MCF 10A (cell line): ENCODE measurements at regions not wholly inside any gene's neighbourhood (a gene's known extent, or its start where the extent isn't known, plus 50 kb on each side); places are given as distances from the start of the nearest gene placed in this dataset.

Source experiments
- BruUV-seq: library from RNA; stranded (reverse); fragments of 400-500 nt; replicated peaks from 2 replicates; lab custom pipeline; 2021; lab: Mats Ljungman, UMichigan
- CTCF ChIA-PET: fragments of 300-600 bp; sonication (Branson Sonifier 250); formaldehyde crosslinking; extraction: SDS; loops from one replicate; lab custom pipeline; 2021; ENCODE audit warnings: antibody characterized with exemption, inconsistent platforms; lab: Yijun Ruan, JAX
- POLR2A ChIA-PET: fragments of 300-600, 350-650 bp; sonication (Branson Sonifier 250); formaldehyde crosslinking; extraction: SDS; loops from one replicate; lab custom pipeline; 2020; ENCODE audit warnings: antibody characterized with exemption, inconsistent platforms; lab: Yijun Ruan, JAX
- DNase-seq: peaks from one replicate; pipeline ENCODE4 v3.0.0-alpha.2; 2018; ENCODE audit not compliant: unreplicated experiment
- H3K27ac Mint-ChIP-seq: one replicate; pipeline ENCODE4 v1.8.0; 2022; ENCODE audit warnings: mild to moderate bottlenecking, low read depth, mixed read lengths; ENCODE audit not compliant: unreplicated experiment
- H3K27me3 Mint-ChIP-seq: one replicate; pipeline ENCODE4 v1.8.0; 2022; ENCODE audit warnings: mixed read lengths; ENCODE audit not compliant: insufficient read depth, unreplicated experiment
- H3K36me3 Mint-ChIP-seq: one replicate; pipeline ENCODE4 v1.8.0; 2022; ENCODE audit warnings: mild to moderate bottlenecking, moderate library complexity, mixed read lengths; ENCODE audit not compliant: insufficient read depth, unreplicated experiment
- H3K4me1 Mint-ChIP-seq: one replicate; pipeline ENCODE4 v1.8.0; 2022; ENCODE audit warnings: mixed read lengths; ENCODE audit not compliant: insufficient read depth, unreplicated experiment
- H3K4me3 Mint-ChIP-seq: one replicate; pipeline ENCODE4 v1.8.0; 2022; ENCODE audit warnings: mild to moderate bottlenecking, moderate library complexity, mixed read lengths; ENCODE audit not compliant: unreplicated experiment
- H3K9me3 Mint-ChIP-seq: one replicate; pipeline ENCODE4 v1.8.0; 2022; ENCODE audit warnings: mixed read lengths; ENCODE audit not compliant: unreplicated experiment
- intact Hi-C: fragments of 100-400 bp; cut with micrococcal nuclease; formaldehyde crosslinking; loops from 2 replicates; pipeline ENCODE4 v1.14.1; 2022
- TF ChIP-seq, protein P1 (sequence below): fragments of 200-600 bp; IDR thresholded peaks from one replicate; pipeline ENCODE4 v1.8.0; 2022; ENCODE audit warnings: antibody characterized with exemption, mild to moderate bottlenecking; ENCODE audit not compliant: unreplicated experiment

DNA sequence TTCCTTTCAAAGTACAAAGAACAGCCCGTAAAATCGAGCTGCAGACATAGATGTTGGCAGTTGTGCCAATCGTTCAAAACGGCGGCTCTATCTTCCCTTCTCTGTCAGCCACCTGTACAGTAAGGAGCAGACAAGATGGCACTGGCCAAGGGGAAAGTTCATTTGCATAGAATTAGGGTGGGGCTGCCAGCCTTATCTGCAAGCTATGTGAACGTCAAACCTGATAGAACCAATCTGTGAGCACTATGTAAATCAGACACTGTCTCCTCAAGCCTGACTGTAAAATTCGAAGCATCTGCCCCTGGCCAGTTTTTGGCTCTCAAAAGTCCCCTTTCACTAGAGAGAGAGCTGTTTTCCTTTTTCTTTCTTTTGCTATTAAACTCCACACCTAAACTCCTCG lies 374.5 kb downstream of the EPM2A start:
- ChIA-PET POLR2A (interaction anchor here (0.7 kb wide), 1 partner anchor 27 kb away, joined by 3 read pairs; no protein-coding TSS in a partner anchor), CTCF (interaction anchor here (0.6 kb wide), 1 partner anchor 534 kb away, joined by 4 read pairs; no protein-coding TSS in a partner anchor)
- TF ChIP-seq, protein P1, sequence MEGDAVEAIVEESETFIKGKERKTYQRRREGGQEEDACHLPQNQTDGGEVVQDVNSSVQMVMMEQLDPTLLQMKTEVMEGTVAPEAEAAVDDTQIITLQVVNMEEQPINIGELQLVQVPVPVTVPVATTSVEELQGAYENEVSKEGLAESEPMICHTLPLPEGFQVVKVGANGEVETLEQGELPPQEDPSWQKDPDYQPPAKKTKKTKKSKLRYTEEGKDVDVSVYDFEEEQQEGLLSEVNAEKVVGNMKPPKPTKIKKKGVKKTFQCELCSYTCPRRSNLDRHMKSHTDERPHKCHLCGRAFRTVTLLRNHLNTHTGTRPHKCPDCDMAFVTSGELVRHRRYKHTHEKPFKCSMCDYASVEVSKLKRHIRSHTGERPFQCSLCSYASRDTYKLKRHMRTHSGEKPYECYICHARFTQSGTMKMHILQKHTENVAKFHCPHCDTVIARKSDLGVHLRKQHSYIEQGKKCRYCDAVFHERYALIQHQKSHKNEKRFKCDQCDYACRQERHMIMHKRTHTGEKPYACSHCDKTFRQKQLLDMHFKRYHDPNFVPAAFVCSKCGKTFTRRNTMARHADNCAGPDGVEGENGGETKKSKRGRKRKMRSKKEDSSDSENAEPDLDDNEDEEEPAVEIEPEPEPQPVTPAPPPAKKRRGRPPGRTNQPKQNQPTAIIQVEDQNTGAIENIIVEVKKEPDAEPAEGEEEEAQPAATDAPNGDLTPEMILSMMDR = no peak
- intact Hi-C loops = no loop called here
- no peaks in the 10 kb centered on the region for H3K36me3 Mint-ChIP-seq
- no peaks in the 10 kb centered on the region for H3K9me3 Mint-ChIP-seq
- H3K4me1 Mint-ChIP-seq = no peaks in the 10 kb centered on the region
- H3K4me3 Mint-ChIP-seq = no peak overlapping the region
- no peak for DNase-seq
- H3K27me3 Mint-ChIP-seq = no peaks in the 10 kb centered on the region
- no TSS peak for BruUV-seq
- H3K27ac Mint-ChIP-seq = no peak overlapping the region

GRCh38 chr6:145367149-145367548 lies 368.2 kb downstream of the EPM2A start:
- Mint-ChIP-seq H3K27ac (no peak overlapping the region), H3K4me1 (peaks cover 7% of the 10 kb centered on the region), H3K9me3 (no peaks in the 10 kb centered on the region), H3K4me3 (no peak overlapping the region), H3K27me3 (no peaks in the 10 kb centered on the region), H3K36me3 (no peaks in the 10 kb centered on the region)
- POLR2A ChIA-PET = interaction anchor here (1.0 to 1.4 kb wide), 2 partner anchors 8 to 116 kb away, joined by 3 read pairs; no protein-coding TSS in a partner anchor
- no TSS peak for BruUV-seq
- TF ChIP-seq, protein P1 = no peak
- DNase-seq = no peak
- CTCF ChIA-PET = interaction anchor here (0.7 kb wide), 1 partner anchor 783 kb away, joined by 4 read pairs; no protein-coding TSS in a partner anchor
- intact Hi-C loops = no loop called here

DNA sequence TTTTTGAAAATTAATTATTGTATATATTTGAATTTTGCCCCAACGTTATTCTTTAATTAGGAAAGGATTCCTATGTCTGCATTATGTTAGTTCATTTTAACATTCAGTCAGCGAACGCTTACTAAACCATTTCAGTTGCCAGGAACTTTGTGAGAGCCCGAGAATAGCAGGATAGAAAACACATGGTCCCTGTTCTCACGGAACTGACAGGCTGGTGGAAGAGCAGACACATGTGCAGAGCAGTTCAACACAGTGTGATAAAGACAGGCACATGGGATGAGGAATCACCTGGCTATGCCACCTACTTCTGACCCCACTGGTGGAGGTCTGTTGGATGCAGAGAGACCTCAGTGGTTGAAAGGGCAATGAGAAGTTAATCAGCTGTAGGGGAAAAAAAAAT lies 367.2 kb downstream of the EPM2A start:
- POLR2A ChIA-PET = no interaction called here
- no peak for DNase-seq
- no peaks in the 10 kb centered on the region for H3K36me3 Mint-ChIP-seq
- no peaks in the 10 kb centered on the region for H3K9me3 Mint-ChIP-seq
- no peak overlapping the region for H3K4me3 Mint-ChIP-seq
- H3K27me3 Mint-ChIP-seq = no peaks in the 10 kb centered on the region
- intact Hi-C loops = no loop called here
- no TSS peak for BruUV-seq
- peaks cover 7% of the 10 kb centered on the region for H3K4me1 Mint-ChIP-seq
- H3K27ac Mint-ChIP-seq = no peak overlapping the region
- CTCF ChIA-PET = no interaction called here
- TF ChIP-seq, protein P1 = no peak

GRCh38 chr6:145370559-145370958 lies 364.8 kb downstream of the EPM2A start:
- DNase-seq = no peak
- no peak overlapping the region for H3K4me3 Mint-ChIP-seq
- no peaks in the 10 kb centered on the region for H3K36me3 Mint-ChIP-seq
- CTCF ChIA-PET = no interaction called here
- POLR2A ChIA-PET = no interaction called here
- no peaks in the 10 kb centered on the region for H3K9me3 Mint-ChIP-seq
- intact Hi-C loops = no loop called here
- H3K27ac Mint-ChIP-seq = no peak overlapping the region
- H3K27me3 Mint-ChIP-seq = no peaks in the 10 kb centered on the region
- TF ChIP-seq, protein P1 = no peak
- no TSS peak for BruUV-seq
- peaks cover 7% of the 10 kb centered on the region for H3K4me1 Mint-ChIP-seq
